Activated CD4-positive, alpha-beta T cell treated with anti-CD3 and anti-CD28 coated beads, Interleukin-2, amount 50 U/mL, for 16 hours (primary cell): ENCODE measurements at regions not wholly inside any gene's neighbourhood (a gene's known extent, or its start where the extent isn't known, plus 50 kb on each side); places are given as distances from the start of the nearest gene placed in this dataset.

Source experiments
- DNase-seq: peaks from one replicate; pipeline ENCODE4 v3.0.0-alpha.2; 2020

DNA sequence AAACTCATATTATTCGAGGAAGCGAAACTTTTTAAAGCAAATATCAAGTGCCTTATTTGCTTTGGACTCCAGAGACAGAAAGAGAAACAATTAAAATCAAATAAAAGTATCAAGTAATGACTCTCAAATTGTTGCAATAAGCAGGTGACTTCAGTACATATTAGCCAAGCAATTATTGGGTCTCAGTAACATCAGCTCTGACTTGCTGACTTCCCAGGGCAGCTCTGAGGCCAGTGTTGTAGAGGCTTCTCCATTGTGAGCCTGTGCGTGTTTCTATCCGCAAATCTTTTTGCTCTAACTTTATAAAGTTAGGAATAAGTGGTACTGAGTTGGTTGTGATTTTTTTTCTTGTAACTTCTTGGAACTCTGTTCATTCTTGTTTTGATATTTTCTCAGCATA is 186.8 kb upstream of the PRLR start:
- DNase-seq, result no peak

DNA sequence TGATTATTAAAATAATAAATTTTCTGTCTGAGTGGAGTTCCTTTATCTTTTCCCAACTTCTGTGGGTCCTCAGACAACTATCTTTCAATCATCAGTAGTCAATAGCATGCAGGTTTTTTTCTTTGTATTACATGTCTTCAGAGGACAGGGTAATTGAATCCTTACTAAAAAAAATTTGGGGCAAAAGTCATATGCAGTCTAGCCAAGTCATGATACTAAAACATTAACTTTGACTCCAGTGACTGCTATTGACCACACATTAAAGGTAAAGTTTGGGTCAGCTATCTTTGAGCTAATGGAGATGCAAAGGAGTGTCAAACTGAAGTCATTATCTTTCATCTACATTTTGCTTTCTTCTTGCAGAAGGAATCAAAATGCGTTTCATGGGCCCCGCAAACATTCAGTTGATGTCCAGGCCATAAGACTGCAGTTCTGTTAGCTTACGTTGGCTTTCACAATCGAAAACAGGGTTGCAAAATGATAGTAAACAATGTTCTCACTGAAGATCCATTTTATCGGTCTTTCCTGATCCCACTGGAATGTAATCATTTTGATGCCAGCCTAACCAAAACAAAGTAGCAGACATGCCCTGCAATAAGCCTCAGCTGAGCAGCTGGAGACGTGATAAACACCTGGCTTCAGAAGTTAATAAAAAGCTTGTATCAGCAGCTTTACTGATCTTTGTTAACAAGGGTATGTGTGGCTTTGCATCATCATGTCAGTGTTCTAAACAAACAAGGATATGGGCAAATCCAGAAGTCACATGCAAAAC is 186.1 kb upstream of the PRLR start:
- DNase-seq, result no peak

GRCh38 chr5:35415309-35415708 is 185.0 kb upstream of the PRLR start:
- DNase-seq, result no peak

DNA sequence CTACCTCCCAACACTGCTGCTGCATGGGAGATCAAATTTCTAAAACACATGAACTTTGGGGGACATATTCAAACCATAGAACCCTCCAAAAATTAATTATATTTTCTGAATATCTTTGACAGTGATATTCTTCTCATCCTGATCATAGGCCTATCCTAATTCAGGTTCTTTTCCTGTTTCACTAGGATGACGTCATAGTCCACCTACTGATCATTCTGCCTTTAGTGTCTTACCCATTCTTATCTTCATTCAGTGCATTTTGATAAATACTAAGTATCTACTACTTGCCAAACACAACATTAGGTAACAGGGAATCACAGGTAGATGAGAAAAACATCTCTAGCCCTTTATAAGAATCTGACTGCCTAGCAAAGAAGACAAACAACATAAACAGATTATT is 179.1 kb upstream of the PRLR start:
- no peak for DNase-seq

DNA sequence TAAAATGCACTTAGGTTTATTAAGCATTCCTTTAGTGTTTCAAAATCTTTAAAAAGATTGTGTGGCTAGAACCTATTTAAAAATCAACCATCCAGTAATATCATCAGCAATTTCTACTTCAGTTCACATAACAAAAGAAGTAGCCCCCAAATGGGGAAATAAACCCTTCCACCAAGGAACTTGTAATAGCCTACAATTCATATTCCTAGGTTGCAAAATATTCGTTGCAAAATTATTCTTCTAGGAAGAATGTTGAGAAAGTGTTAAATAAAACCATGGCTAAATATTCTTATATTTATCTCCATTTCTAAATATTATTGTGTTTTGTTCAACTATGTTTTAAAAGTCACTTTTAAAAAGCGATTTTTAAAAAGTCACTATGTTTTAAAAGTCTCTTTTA is 177.9 kb upstream of the PRLR start:
- no peak for DNase-seq

GRCh38 chr5:35407697-35408096 is 177.4 kb upstream of the PRLR start:
- DNase-seq, result no peak

- DNase-seq, result no peak
Observed at GRCh38 chr5:35405938-35406337, 175.7 kb upstream of the PRLR start.

DNA sequence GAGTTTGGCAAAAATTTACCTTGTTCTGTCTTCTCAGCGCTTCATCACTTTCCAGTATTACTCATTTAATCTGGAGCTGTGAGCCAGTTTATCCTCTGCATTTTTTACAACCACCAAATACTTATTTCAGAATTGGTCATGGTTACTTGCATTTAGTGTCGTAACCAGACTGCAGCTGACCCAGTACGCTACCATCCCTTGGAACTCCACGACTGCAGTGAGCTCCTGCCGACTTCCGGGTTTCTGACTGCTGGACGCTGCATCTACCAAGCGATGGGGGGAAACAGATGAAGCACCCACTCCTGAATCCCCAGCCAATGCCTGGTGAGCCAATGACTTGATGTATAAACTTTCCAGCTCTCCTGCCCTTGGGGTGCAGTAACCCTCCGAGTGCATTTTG is 174.4 kb upstream of the PRLR start:
- no peak for DNase-seq

GRCh38 chr5:35393901-35394300 is 163.6 kb upstream of the PRLR start:
- DNase-seq, result no peak

DNA sequence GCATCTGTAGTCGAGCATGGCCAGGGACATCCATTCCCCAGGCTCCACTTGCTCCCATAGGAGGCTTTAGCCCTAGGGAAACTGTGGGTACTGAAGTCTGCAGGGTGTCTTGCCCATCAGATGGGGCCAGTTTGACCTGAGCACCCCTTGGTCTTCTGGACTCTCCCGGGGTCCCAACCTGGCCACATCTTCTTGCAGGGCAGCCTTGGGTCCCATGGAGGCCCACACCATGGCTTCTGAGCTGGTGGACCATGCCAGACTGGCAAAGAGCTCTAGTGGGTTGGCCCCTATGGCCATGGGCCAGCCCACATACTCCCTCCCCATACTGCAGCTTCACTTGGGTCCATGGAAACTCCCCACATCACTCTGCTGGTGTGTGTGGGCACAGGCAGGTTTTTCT is 154.4 kb upstream of the PRLR start:
- DNase-seq, result no peak

- no peak for DNase-seq
Observed at GRCh38 chr5:35383041-35383440, 152.8 kb upstream of the PRLR start.

DNA sequence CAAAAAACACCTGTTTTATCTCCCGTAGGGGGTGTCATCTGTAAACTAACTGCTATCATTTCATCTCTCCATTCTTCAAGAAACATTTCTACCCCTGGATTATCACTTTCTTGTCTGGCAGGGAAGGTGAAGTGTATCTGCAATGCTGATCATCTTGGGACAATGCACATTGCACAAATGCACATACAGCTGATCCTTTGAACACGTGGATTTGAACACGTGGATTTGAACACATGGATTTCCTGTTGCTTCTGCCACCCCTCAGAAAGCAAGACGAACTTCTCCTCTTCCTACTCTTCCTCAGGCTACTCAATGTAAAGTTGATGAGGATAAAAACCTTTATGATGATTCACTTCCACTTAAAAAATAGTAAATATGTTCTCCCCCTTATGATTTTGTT is 147.4 kb upstream of the PRLR start:
- DNase-seq, result no peak

DNA sequence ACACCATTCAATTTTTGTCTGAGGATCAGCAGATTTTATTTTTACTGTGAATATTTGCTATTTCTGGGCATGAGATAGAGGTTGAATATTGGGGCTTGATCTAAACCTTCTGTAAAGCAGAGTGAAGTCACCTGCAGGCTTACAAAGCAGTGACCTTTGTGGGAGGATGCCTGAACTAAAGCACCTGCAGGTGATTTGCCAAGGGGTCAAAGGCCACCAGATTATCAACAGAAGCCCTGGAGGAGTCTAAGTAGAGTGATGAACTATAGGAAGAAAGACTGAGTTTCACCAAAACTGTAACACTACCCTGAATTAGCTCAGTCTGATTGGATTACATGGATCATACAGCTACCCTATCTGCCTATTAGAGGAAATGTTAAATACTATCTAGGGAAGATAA is 144.3 kb upstream of the PRLR start:
- DNase-seq, result no peak

DNA sequence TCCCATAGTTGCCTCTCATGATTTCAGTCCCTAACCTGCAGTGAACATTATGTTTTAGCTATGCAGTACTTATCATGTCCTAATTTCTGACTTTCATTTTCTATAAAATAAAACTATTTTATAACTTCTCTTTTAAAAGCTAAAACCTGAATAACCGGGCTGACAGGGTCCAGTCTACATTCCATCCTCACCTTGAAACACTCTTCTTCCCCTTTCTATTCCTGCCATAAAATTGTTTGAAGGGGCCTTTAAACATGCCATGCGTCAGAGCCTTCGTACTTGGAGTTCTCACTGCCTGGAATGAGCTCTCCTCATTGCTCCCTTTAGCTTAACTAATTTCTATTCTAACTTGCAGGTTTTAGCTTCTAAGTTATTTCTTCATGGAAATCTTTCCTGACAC is 143.0 kb upstream of the PRLR start:
- no peak for DNase-seq

GRCh38 chr5:35372482-35372881 is 142.2 kb upstream of the PRLR start:
- DNase-seq, result no peak

GRCh38 chr5:35371951-35372426 is 141.7 kb upstream of the PRLR start:
- DNase-seq, result no peak

DNA sequence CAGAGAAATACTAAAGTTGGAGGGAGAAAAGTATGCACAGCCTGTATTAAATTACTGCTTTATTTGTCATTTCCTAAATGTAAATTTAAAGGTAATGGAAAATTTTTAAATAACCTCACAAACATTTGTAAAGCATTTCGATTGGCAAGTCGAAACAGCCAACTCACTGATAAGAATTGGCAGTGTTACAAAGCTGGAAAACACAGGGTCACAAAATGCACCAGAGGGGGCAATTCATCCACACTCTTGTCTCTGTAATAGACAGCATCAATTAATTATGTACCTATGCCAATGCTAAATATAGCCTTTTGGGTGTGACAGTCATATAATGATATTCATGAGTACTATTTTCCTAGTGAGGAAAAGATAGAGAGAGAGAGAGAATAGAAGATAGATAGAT is 140.6 kb upstream of the PRLR start:
- no peak for DNase-seq

- DNase-seq, result no peak
Observed at GRCh38 chr5:35369965-35370790, 139.9 kb upstream of the PRLR start.

DNA sequence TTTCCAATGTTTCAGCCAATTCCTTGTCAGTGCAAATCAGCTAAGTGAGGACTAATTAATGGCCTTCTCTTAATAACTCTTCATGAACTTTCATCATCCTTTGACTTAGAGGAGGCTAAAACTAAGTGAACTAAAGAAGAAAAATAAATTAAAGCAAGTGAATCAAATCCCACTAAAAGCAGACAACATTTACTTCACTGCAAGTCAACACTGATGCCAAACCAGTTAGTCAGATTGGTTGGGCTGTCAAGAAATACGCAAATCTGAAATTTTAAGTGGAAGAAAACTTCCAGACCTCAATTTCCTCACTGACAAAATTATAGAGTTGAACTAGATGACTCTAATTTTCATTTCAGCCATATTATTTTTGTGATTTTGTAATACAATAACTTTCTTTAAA is 137.2 kb upstream of the PRLR start:
- no peak for DNase-seq

GRCh38 chr5:35365758-35366157 is 135.5 kb upstream of the PRLR start:
- DNase-seq, result no peak

- no peak for DNase-seq
Observed at GRCh38 chr5:35364350-35364749, 134.1 kb upstream of the PRLR start.

GRCh38 chr5:35363387-35363965 is 133.2 kb upstream of the PRLR start:
- DNase-seq, result no peak

DNA sequence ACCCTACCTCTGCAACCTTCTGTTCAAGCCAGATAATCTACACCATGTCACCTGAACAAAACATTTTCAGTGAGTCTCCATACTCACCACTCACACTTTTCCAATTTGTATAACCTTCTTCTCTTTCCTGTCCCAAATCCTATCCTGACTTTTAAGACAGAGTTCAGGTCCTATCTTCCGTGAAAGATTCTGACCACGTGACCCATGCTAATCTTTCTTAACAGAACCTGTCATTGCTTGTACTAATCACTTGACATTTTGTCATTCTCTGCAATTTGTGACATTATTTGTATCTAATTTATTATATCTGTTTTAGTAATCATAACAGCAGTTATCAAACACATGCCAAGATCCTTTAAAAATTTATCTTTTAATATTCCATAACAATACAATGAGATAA is 132.5 kb upstream of the PRLR start:
- no peak for DNase-seq

- DNase-seq, result peak; percentile 48
Observed at GRCh38 chr5:35360671-35361070, 130.4 kb upstream of the PRLR start.
